ENCODE measurements at regions not wholly inside any gene's neighbourhood (a gene's known extent, or its start where the extent isn't known, plus 50 kb on each side); places are given as distances from the start of the nearest gene placed in this dataset.

GRCh38 chr5:18754201-18754600, 1119.9 kb downstream of the TAF11L14 start:
- TF ChIP-seq CTCF (IDR thresholded peaks at IDR 0.05; ENCODE audit: insufficient read depth, low read length) (no peak), POLR2AphosphoS5 (IDR thresholded peaks at IDR 0.05; ENCODE audit: low read depth) (no peak)

Measured in HL-60 (cell line).